NCI-H460 (cell line): ENCODE measurements at regions not wholly inside any gene's neighbourhood (a gene's known extent, or its start where the extent isn't known, plus 50 kb on each side); places are given as distances from the start of the nearest gene placed in this dataset.

ENCODE experiments used
- DNase-seq: peaks from one replicate; pipeline ENCODE4 v3.0.0-alpha.2; 2016; ENCODE audit warnings: low read depth; ENCODE audit errors: extremely low read depth

DNA sequence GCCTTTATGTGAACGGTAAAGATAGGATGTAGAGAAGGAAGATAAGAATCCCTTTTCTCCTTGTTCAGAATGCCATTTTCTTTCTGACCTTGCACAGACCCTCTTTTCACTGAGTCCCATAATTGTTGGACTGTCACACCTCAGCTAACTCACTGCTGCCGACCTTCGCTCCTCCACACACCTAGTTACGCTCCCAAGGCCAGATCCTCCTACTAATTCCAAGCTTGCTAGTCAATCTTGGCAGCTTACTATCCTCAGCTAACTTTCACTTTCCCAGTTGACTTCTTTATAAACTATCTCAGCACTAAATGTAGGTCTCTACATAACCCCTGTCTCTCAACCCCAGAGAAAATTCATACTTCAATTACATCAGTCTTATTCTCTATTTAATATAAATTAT is 471.8 kb upstream of the PRMT6 start:
- DNase-seq, result no peak

- no peak for DNase-seq
Measured at GRCh38 chr1:106600626-106601025, 455.8 kb upstream of the PRMT6 start.

DNA sequence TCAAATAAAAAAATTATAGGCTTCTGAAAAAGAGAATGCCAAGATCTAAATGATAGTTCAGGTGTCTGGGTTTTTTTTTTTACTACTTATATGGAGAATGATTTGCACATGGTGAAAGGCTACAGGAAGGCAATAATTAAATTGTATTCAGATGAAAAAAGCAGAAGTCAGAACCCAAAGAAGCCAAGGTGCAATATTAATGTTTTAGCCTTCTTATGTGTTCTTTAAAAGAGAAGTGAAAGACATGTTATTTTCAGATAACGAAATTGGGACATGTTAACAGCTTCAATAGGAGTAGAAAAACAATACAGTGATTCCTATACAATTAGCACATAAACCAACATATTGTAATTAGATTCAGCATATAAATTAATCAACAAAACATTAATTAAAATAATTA is 452.9 kb upstream of the PRMT6 start:
- no peak for DNase-seq

DNA sequence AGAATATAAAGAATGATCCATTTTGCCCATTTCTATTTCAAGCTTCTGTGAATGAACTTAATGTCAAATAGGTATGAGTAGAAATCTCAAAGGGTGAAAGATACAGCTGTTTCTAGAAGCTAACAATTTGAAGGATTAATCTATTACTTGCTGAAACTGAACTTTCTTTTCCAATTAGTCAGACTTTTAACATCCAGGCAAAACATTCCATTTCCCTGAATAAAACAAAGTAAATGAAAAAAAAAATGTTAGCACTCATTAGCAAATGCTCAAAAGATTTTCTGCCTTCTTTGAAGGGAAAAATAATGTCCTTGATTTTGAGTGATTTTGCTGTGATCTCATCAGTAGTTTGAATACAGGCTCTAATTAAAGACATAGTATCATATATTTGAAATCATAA is 447.6 kb upstream of the PRMT6 start:
- no peak for DNase-seq

- DNase-seq, result no peak
Measured at GRCh38 chr1:106613068-106613467, 443.4 kb upstream of the PRMT6 start.

GRCh38 chr1:106613861-106614260 is 442.6 kb upstream of the PRMT6 start:
- DNase-seq, result no peak

GRCh38 chr1:106615473-106615872 is 441.0 kb upstream of the PRMT6 start:
- no peak for DNase-seq

- DNase-seq, result no peak
Measured at GRCh38 chr1:106619080-106619826, 437.2 kb upstream of the PRMT6 start.

DNA sequence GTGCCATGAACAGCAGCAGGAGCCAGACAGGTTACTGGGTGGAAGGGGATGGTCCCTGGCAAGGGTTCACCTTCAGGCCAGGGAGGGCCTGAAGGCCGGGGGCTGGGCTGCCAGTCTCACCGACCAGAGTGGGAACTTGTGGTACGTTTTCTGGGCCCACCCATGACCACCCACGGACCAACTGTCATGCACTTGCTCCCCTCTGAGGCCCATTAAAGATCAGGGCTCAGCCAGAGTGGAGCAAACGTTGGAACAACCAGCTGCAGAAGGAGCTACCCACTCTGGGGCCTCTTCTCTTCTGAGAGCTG is 436.7 kb upstream of the PRMT6 start:
- no peak for DNase-seq

DNA sequence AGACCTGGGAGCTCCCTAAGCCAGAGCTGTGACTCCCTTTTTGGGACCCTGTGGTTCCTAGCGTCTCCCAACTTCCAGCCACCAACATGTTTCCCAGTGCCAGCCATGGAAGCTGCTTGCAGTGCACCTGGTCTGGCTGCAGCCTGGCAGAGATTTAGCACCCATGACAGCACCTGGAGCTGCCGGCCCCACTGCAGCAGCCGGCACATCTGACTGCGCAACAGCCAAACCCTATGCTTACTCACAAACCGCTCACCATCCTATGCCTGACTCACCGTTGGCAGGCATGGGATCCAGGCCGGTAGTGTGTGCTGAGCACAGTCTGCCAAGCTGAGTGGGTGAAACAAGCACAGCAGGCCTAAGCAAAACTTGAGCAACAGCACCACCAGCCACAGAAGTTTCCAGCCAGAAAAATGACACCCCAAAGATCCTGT is 435.9 kb upstream of the PRMT6 start:
- DNase-seq, result peak; percentile 15

GRCh38 chr1:106621853-106622252 is 434.6 kb upstream of the PRMT6 start:
- no peak for DNase-seq

DNA sequence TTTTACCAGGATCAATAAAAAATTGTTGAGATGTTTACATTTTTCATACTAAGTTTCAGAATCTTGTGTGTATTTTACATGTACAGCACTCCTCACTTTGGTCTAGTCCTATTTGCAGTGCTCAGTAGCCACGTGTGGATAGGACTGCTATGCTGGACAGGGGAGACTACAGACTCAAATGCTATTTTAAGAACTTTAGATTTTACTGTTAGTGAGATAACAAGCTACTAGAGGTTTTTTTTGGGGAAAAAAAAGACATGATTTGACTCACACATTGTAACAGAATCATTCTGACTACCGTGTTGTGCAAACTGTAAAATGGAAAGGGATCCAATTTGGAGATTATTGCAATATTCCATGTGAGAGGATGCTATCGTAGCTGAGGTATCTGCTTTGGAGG is 418.9 kb upstream of the PRMT6 start:
- DNase-seq, result no peak

DNA sequence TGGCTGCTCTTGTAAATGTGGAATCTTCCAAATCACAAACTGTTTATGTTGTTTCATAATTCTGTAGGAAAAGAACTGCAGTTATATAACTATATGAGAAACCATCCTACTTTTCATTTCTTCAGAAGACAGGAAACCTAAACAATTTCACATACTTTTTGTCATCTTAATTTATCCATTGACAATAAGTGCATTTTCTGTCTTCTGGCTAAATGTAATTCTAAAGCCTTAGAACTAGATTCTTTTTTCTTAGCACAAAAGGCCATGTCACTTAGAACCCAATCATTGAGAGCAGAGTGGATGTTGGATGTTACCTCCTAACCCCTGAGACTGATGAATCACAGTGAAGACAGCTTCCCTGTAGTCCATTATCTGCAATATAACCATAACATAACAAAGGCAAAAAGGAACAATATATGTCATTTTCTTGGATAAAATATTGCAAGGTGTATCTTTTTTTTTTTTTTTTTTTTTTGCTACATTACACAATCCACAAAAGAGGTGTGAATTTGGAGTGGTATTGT is 410.2 kb upstream of the PRMT6 start:
- no peak for DNase-seq

DNA sequence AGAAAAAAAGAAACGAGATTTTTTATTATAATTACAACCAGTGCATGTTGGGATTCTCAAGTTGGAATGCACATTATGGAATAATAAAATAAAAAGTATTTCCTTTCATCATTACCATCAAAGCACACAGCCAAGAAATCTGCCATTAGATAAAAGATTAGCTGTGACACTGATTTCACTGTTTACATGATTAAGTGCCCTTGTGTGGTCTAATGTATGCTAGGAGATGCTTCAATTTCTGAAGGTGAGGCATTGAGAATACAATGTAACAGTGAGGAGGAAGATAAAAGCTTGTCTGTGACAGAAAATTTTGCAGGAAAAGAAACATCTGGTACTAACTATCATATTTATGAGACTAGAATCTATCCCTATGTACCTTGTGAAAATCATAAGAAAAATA is 409.7 kb upstream of the PRMT6 start:
- no peak for DNase-seq

GRCh38 chr1:106651028-106651762 is 405.3 kb upstream of the PRMT6 start:
- DNase-seq, result no peak

- no peak for DNase-seq
Measured at GRCh38 chr1:106659490-106660244, 396.8 kb upstream of the PRMT6 start.

- no peak for DNase-seq
Measured at GRCh38 chr1:106675558-106675957, 380.9 kb upstream of the PRMT6 start.

DNA sequence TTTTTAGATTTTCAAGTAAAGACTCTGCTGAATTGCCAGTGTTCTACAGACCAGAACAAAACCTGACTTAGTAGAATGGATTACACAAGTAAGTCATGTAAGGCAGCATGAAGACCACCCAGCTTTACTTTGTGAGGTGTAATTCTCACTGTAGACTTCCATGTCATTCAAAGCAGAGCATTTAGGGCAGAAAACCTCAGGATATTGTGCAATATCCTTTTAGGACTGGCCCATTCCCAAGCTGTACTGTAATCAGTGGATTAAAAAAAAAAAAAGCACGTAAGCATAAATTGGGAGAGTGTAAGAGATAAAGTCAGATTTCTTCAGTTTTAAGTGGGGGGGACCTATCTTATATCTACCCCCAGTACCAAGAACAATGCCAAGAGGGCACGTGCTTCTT is 380.5 kb upstream of the PRMT6 start:
- no peak for DNase-seq

- no peak for DNase-seq
Measured at GRCh38 chr1:106677181-106677580, 379.3 kb upstream of the PRMT6 start.

DNA sequence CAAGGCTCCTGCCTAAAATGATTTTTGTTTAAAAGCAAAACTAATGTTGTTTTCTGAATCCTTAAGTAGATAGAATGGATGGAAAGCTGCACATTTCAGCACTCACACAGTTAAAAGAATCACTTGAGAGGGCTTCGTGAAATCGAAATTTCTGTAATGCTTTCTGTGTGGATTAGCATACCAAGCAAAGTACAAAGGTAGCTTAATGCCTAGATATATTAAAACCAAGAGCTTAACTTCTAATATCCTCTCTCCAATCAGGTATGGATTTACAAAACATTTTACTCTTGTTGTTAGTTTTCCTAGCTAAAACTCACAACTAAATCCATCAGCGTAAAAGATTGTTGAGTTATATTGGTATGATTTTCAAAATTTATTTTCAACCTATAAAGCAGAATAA is 378.8 kb upstream of the PRMT6 start:
- no peak for DNase-seq

DNA sequence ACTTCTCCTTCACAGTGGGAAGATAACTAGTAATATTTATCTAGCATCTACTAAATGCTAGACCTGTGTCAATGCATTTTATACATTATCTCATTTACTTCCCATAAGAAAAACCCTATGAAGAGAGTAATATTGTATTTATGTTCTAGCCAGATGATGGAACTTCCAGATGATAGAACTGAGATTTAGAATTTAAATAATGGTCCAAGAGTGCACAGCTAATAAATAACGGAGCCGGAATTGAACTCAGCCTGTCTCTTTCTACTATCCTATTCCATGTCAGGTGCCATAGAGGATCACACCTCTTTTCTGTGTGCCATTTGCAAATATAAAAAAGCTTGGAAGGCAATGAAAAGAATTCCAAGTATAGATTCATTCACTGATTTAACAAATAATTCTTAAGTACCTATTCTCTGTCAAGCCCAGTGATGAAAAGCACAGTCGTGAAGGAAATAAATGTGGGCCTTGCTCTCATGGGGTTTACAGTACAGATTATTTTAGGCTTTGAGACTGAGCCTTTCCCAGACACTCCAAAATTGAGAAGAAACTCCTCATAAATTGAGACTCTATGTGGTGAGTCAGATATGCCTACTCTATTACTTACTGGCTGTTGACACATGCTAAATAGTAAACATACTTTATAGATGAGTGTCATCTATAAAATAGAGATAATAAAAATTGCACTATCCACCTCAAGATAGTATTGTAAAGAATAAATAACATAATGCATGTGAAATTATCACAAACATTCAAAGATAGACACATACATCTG is 378.0 kb upstream of the PRMT6 start:
- no peak for DNase-seq
